GM23338 (cell line): ENCODE measurements at regions not wholly inside any gene's neighbourhood (a gene's known extent, or its start where the extent isn't known, plus 50 kb on each side); places are given as distances from the start of the nearest gene placed in this dataset.

ENCODE experiments used
- ATAC-seq: fragments of 200-7000 bp; cut with Tn5 transposase; 3 replicates; pipeline ENCODE4 v1.9.1; 2020
- DNase-seq: peaks from one replicate; pipeline ENCODE4 v3.0.0-alpha.2; 2015; ENCODE audit warnings: low spot score
- H2AFZ ChIP-seq: fragments of 200-600 bp; sonication (generic); 2 replicates; pipeline ENCODE4 v1.8.0; 2016; ENCODE audit warnings: antibody characterized with exemption, mild to moderate bottlenecking, moderate library complexity
- H3F3A ChIP-seq: fragments of 200-600 bp; sonication (generic); replicated peaks from 2 replicates; pipeline ENCODE4 v1.8.0; 2017; ENCODE audit warnings: antibody characterized with exemption, mixed run types, low read depth
- H3K27ac ChIP-seq: fragments of 200-600 bp; sonication (generic); 2 replicates; pipeline ENCODE4 v1.6.1; 2016; ENCODE audit warnings: low read depth
- H3K27me3 ChIP-seq: fragments of 200-600 bp; sonication (generic); 2 replicates; pipeline ENCODE4 v1.8.0; 2016; ENCODE audit warnings: mild to moderate bottlenecking, mixed run types, moderate library complexity; ENCODE audit not compliant: insufficient read depth
- H3K36me3 ChIP-seq: fragments of 200-600 bp; sonication (generic); 2 replicates; pipeline ENCODE4 v1.8.0; 2016; ENCODE audit warnings: mild to moderate bottlenecking; ENCODE audit not compliant: insufficient read depth
- H3K4me1 ChIP-seq: fragments of 200-600 bp; sonication (generic); 2 replicates; pipeline ENCODE4 v1.8.0; 2016; ENCODE audit warnings: mild to moderate bottlenecking, moderate library complexity; ENCODE audit not compliant: insufficient read depth
- H3K4me2 ChIP-seq: fragments of 200-600 bp; sonication (generic); 2 replicates; pipeline ENCODE4 v1.7.1; 2017; ENCODE audit warnings: mixed run types
- H3K4me3 ChIP-seq: fragments of 200-600 bp; sonication (generic); 2 replicates; pipeline ENCODE4 v1.6.1; 2016; ENCODE audit warnings: mixed run types
- H3K79me2 ChIP-seq: fragments of 200-600 bp; sonication (generic); replicated peaks from 2 replicates; pipeline ENCODE4 v1.8.0; 2017; ENCODE audit warnings: mild to moderate bottlenecking; ENCODE audit not compliant: insufficient read depth
- H3K9me2 ChIP-seq: fragments of 200-600 bp; sonication (generic); 2 replicates; pipeline ENCODE4 v1.8.0; 2017; ENCODE audit not compliant: insufficient read depth
- H4K20me1 ChIP-seq: fragments of 200-600 bp; sonication (generic); replicated peaks from 2 replicates; pipeline ENCODE4 v1.8.0; 2017; ENCODE audit warnings: mild to moderate bottlenecking; ENCODE audit not compliant: insufficient read depth
- H3K27ac Mint-ChIP-seq: 2 replicates; pipeline ENCODE4 v1.8.0; 2020; ENCODE audit warnings: inconsistent platforms, mild to moderate bottlenecking, moderate library complexity, mixed read lengths
- H3K27me3 Mint-ChIP-seq: 3 replicates; pipeline ENCODE4 v1.8.0; 2022; ENCODE audit warnings: low read depth, mild to moderate bottlenecking, moderate library complexity, mixed read lengths, inconsistent platforms; ENCODE audit not compliant: insufficient read depth, poor library complexity
- H3K36me3 Mint-ChIP-seq: 3 replicates; pipeline ENCODE4 v1.8.0; 2021; ENCODE audit warnings: low read depth, mild to moderate bottlenecking, inconsistent platforms, moderate library complexity, mixed read lengths
- H3K4me1 Mint-ChIP-seq: 3 replicates; pipeline ENCODE4 v1.8.0; 2020; ENCODE audit warnings: mild to moderate bottlenecking, inconsistent platforms, mixed read lengths
- H3K4me3 Mint-ChIP-seq: 3 replicates; pipeline ENCODE4 v1.8.0; 2021; ENCODE audit warnings: moderate library complexity, mild to moderate bottlenecking, inconsistent platforms, mixed read lengths
- H3K9me3 Mint-ChIP-seq: 3 replicates; pipeline ENCODE4 v1.8.0; 2020; ENCODE audit warnings: moderate library complexity, mild to moderate bottlenecking, inconsistent platforms, mixed read lengths
- CREB1 ChIP-seq: fragments of 250-450 bp; sonication (Bioruptor Pico); IDR thresholded peaks from 2 replicates; pipeline ENCODE4 v1.5.0; 2020; ENCODE audit warnings: low read depth, mild to moderate bottlenecking, moderate library complexity
- EZH2 ChIP-seq: fragments of 200-600 bp; sonication (generic); IDR thresholded peaks from one replicate; pipeline ENCODE4 v1.8.0; 2017; ENCODE audit warnings: antibody characterized with exemption, mild to moderate bottlenecking, low read depth; ENCODE audit not compliant: unreplicated experiment
- JUNB ChIP-seq: IDR thresholded peaks from one replicate; pipeline ENCODE4 v1.6.1; 2016; ENCODE audit warnings: antibody characterized with exemption; ENCODE audit not compliant: unreplicated experiment
- NANOG ChIP-seq: IDR thresholded peaks from 2 replicates; pipeline ENCODE4 v1.6.1; 2016; ENCODE audit warnings: antibody characterized with exemption, borderline replicate concordance
- POLR2AphosphoS5 ChIP-seq: IDR thresholded peaks from 2 replicates; pipeline ENCODE4 v1.6.1; 2016; ENCODE audit warnings: antibody characterized with exemption, low read depth
- REST ChIP-seq: IDR thresholded peaks from one replicate; pipeline ENCODE4 v1.6.1; 2018; ENCODE audit warnings: antibody characterized with exemption; ENCODE audit not compliant: unreplicated experiment
- STAT1 ChIP-seq: IDR thresholded peaks from one replicate; pipeline ENCODE4 v1.6.1; 2016; ENCODE audit warnings: antibody characterized with exemption; ENCODE audit not compliant: unreplicated experiment
- ZNF114 ChIP-seq: fragments of 250-450 bp; sonication (Bioruptor Pico); IDR thresholded peaks from 2 replicates; pipeline ENCODE4 v1.5.0; 2020; ENCODE audit warnings: mild to moderate bottlenecking, moderate library complexity
- ZNF331 ChIP-seq: fragments of 250-450 bp; sonication (Bioruptor Pico); IDR thresholded peaks from 2 replicates; pipeline ENCODE4 v1.5.0; 2020; ENCODE audit warnings: low read depth, mild to moderate bottlenecking, moderate library complexity
- TF ChIP-seq, protein P1 (sequence below), 2 experiments: fragments of 200-600 bp in 1 of 2; sonication (generic) in 1 of 2; conservative IDR thresholded peaks; 2 replicates each; pipeline versions ENCODE4 v1.5.1 to v1.6.1; 2016 to 2017; ENCODE audit warnings: antibody characterized with exemption in 2 of 2, low read depth in 2 of 2, mild to moderate bottlenecking in 2 of 2, moderate library complexity in 1 of 2

GRCh38 chr18:3356614-3357013 lies 93.4 kb upstream of the TGIF1 start (continued):
- TF ChIP-seq REST: no peak
- TF ChIP-seq ZNF114 (CRISPR knock-in tag): no peak
- no peak for TF ChIP-seq EZH2
- TF ChIP-seq ZNF331: no peak
- no peak for TF ChIP-seq CREB1 (CRISPR knock-in tag)
- no peak for TF ChIP-seq JUNB
- TF ChIP-seq POLR2AphosphoS5: no peak
- TF ChIP-seq STAT1: no peak
- TF ChIP-seq NANOG: no peak

DNA sequence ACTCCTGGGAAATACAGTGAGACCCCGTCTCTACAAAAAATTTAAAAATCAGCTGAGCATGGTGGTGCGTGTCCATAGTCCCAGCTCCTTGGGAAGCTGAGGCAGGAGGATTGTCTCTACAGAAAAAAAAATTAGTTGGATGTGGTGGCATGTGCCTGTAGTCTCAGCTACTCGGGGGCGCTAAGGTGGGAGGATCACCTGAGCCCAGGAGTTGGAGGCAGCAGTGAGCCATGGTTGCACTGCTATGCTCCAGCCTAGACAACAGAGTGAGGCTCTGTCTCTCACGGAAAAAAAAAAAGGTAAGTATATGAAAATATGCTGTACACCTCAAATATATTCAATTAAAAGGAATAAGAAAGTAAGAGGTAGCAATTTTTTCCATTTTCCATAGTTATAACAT lies 92.5 kb upstream of the TGIF1 start:
- Histone ChIP-seq H3K4me1 (0 out of 2 replicates have a peak, but pooled peaks cover 9% of the 10 kb centered on the region), H3F3A (peaks cover 10% of the 10 kb centered on the region; the same call in 1 of the 2 replicates), H3K36me3 (no peaks in the 10 kb centered on the region), H3K4me2 (no peak overlapping the region), H4K20me1 (no peaks in the 10 kb centered on the region), H3K4me3 (no peak overlapping the region), H2AFZ (no peak overlapping the region), H3K79me2 (no peaks in the 10 kb centered on the region), H3K27me3 (no peaks in the 10 kb centered on the region), H3K9me2 (no peaks in the 10 kb centered on the region), H3K27ac (no peak overlapping the region)
- peaks cover 16% of the 10 kb centered on the region for H3K4me1 Mint-ChIP-seq
- ATAC-seq (no peak), DNase-seq (no peak)
- H3K27ac Mint-ChIP-seq: no peak overlapping the region
- H3K36me3 Mint-ChIP-seq: no peaks in the 10 kb centered on the region
- no peaks in the 10 kb centered on the region for H3K27me3 Mint-ChIP-seq
- TF ChIP-seq, protein P1, sequence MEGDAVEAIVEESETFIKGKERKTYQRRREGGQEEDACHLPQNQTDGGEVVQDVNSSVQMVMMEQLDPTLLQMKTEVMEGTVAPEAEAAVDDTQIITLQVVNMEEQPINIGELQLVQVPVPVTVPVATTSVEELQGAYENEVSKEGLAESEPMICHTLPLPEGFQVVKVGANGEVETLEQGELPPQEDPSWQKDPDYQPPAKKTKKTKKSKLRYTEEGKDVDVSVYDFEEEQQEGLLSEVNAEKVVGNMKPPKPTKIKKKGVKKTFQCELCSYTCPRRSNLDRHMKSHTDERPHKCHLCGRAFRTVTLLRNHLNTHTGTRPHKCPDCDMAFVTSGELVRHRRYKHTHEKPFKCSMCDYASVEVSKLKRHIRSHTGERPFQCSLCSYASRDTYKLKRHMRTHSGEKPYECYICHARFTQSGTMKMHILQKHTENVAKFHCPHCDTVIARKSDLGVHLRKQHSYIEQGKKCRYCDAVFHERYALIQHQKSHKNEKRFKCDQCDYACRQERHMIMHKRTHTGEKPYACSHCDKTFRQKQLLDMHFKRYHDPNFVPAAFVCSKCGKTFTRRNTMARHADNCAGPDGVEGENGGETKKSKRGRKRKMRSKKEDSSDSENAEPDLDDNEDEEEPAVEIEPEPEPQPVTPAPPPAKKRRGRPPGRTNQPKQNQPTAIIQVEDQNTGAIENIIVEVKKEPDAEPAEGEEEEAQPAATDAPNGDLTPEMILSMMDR (conservative IDR thresholded peaks at IDR 0.05; ENCODE audit: low read depth in 2 of 2): 0 out of 4 replicates have a peak, but pooled peaks of 1 of the 2 experiments have one; percentile 2
- no peak for TF ChIP-seq POLR2AphosphoS5
- H3K9me3 Mint-ChIP-seq: no peaks in the 10 kb centered on the region
- no peak overlapping the region for H3K4me3 Mint-ChIP-seq
